GM18508 (cell line): ENCODE measurements at regions not wholly inside any gene's neighbourhood (a gene's known extent, or its start where the extent isn't known, plus 50 kb on each side); places are given as distances from the start of the nearest gene placed in this dataset.
"Not testable (repeated sequence)": the region's sequence is repeated elsewhere in the genome, so short reads cannot be mapped to it uniquely, and the experiment has no call there.

Experiments
- ATAC-seq: cut with Tn5 transposase; IDR thresholded peaks from one replicate; pipeline ENCODE4 v1.9.1; 2021; ENCODE audit warnings: moderate number of reproducible peaks; ENCODE audit not compliant: insufficient read depth, unreplicated experiment

DNA sequence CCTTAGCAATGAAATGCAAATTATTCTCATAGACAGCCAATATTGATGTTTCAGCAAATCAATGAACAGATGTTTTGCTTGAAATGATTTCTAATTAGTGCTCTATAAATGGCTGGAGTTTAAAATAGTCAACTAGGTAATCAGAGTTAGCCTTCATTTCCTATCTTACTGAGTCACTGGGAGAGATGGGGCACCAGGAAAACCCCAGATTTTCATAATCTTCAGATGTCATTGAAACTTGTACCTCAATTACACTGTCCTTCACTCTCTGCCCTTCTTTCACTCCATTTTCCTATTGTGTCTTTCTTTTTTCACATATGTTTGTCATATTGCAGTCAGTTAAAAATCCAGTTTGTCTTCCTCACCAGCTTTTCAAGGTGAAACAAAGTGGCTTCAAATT is 92.7 kb downstream of the C12orf75 start:
- no peak for ATAC-seq

DNA sequence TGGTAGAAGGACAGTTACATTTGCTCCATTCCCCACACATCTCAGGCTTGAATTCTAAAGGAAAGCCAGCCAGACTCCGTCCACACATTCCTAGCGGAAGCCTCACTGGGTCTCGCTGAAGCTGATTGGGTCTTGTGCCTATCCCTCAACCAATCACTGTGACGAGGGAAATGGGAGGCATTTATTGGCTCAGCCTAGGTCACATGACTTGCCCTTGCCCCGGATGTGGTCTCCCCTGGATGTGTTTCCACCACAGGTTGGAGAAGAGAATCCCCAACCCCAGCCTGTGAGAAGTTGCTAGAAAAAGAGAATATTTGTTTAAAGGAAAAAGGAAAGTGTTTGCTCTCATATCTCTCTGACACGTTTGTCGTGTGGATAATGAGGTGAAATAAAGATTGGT is 93.4 kb downstream of the C12orf75 start:
- no peak for ATAC-seq

DNA sequence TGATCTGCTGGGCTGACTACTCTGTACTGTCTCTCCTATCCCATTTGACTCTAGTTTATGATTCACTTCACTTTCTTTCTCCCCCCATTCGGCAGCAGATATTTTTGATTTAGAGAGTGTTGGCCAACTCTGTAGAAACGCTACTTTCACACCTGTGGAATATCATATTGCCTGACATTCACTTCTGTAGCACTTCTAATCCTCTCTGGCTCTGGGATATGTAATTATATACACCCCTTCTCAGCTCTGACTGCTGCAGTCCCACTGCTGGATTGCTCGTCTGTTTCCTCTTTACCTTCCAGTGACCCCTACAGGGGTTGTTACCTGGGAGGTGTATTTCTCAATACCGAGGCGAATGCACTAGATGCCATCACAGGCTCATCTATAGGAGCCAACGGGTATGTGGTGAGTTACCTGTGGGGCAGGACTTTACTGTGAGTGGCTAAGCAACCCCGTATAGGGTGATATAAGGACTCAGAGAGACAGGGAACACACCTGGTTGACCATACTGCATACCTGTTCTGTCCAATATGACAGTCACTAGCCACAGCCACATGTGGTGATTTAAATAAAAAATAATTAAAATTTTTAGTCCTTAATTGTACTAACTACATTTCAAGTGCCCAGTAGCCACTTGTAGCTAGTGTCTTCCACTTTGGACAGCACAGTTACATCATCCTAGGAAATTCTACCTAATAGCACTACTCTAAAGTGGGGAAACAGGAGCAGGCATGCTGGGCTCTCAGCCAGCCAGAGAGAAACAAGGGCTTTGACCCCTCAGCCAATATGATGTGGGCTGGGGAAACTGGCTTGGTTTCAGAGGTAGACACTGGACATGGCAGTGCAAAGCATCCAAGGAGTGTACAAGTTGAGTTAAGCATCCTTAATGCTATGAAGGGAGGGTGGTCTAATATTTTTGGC is 95.0 kb downstream of the C12orf75 start:
- no peak for ATAC-seq

DNA sequence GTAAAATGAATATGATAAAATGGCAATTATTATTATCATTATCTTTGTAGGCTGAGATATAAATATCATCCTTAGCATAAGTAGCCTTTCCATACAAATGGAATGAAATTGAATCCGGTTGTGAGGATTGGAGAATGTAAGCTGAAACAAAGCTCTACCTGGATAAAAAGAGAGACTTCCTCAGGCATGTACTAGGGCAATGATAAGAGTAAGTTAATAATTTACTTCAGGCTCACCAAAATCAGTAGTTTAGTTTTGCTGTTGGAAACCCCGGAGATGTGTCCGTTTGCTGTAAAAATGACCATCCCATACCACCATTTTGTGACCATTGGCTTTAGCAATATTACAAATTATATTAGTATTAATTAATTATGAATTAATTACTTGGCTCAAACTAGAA is 96.3 kb downstream of the C12orf75 start:
- ATAC-seq = no peak

DNA sequence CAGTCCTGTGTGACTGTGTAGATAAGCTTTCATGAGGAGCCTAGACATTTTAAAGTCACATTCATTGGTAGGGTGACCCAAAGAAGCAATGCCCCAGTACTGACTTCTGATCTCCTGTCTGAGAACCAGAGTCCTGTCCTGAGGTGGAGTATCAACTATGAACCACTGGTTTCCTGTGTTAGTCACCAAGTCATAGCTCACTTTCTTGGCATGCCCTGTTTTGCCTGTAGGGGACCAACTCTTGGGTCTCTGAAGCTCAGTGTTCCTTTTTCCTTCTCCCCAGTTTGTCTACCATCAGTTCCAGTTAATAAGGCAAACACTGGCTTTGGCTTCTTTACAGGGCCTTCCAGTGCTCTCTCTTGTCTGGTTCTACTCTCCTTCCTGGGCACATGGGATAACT is 97.4 kb downstream of the C12orf75 start:
- ATAC-seq = no peak

DNA sequence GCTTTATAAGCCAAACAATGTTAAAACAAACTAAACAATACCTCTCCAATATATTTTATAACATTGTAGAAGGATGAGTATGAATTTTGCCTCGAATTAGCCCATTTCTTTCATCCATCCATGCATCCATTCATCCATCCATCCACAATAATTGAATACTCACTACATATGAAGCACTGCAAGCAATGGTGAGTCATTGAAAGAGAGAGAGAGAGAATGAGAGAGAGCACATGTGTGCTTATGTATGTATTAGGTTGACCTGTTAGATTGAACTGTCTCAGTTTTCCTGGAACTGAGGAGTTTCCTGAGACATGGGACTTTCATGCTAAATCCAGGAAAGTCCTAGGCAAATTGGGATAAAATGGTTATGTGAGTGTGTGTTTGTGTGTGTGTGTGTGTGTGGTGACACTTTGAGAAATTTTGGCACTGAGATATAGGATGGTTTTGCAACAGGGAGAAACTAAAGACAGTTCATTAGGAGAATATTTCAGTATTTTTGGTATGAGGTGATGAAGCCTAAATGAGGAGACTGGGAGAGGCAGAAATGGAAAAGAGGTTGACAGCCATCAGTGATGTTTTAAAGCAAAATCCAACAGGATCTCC is 98.4 kb downstream of the C12orf75 start:
- no peak for ATAC-seq

DNA sequence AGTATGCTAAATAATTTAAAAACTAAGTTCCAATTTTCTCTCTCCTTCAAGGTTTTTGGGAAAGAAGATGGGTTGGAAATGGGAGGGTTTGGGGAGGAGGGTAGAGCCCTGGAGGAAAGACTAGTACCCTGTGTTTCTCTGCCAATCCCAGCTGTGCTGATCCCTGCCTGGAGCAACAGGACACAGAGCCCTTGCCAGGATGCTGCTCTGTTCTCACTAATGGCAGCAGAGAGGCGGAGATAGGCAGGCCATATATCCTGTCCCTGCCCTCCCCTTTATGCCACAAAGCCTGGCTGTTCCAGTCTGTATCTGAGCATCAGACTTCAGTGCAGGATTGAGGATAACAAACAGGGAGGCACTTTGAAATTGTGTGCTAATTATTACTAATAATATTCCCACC is 99.0 kb downstream of the C12orf75 start:
- no peak for ATAC-seq

DNA sequence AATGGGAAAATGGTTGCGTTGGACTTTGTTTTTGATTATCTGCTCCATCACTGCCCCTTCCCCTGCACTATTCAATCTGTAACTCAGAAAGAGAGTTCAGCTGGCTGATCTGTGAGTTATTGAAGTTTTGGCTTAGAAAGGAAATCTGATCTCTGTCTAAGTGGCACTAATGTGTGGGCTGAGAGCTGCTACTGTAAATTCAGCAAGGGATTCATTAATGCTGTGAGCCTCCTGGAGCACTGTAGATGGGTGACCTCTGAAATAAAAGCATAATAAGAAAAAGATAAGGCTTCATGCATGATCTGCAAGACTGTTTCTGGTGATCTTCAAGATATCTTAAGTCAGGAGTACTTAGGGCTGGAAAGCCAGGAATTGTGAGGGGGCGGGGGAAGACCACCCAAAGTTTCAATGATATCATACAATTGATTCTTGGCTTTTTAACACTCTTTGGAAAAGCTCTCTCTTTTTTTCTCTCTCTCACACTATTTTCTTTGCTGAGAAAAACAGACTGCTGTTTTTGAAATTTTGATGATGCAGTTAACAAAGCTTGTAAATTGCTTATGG is 101.1 kb downstream of the C12orf75 start:
- no peak for ATAC-seq

DNA sequence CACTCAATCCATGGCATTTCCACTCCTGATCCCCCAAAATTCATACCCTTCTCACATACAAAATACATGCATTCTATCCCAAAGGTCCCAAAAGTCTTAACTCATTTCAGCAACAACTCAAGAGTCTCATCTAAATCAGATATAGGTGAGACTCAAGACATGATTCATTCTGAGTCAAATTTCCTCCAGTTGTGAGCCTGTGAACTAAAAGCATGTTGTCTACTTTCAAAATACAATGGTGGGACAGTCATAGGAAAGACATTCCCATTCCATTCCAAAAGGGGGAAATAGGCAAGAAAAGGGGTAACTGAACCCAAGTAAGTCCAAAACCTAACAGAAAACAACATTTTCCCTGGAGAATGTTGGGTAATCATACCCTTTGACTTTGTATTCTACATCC is 103.3 kb downstream of the C12orf75 start:
- ATAC-seq = no peak

DNA sequence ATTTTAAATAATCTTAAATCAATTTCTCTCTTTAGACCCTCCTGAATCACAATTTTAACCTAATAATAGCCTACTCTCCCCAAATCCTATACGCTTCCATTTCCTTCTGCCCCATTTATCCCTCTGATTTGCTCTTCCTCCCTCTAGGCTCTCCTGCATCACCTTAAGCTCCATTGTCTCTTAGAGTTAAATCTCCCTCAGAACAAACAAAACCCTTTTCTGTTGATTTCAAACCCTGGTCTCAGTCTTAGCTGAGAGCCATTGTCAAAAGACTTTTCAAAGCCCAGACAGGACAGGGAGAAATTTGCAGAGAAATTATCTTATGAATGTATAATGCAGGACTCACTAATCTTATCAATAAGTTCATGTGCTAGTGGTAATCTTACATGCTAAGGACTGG is 106.1 kb downstream of the C12orf75 start:
- ATAC-seq = no peak

DNA sequence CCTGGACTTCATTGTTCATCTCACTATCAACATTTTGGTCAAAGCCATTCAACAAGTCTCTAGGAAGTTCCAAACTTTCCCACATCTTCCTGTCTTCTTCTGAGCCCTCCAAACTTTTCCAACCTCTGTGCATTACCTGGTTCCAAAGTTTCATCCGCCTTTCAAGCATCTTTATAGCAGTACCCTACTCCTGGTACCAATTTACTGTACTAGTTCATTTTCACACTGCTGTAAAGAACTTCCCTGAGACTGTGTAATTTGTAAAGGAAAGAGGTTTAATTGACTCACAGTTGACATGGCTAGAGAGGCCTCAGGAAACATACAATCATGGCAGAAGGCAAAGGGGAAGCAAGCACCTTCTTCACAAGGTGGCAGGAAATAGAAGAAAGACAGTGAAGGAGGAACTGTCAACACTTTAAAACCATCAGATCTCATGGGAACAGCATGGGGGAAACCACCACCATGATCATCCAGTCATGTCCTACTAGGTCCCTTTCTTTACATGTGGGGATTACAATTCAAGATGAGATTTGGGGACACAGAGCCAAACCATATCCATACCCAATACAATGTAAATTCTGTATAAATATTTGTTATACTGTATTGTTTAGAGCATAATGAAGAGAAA is 109.7 kb downstream of the C12orf75 start:
- ATAC-seq = no peak

DNA sequence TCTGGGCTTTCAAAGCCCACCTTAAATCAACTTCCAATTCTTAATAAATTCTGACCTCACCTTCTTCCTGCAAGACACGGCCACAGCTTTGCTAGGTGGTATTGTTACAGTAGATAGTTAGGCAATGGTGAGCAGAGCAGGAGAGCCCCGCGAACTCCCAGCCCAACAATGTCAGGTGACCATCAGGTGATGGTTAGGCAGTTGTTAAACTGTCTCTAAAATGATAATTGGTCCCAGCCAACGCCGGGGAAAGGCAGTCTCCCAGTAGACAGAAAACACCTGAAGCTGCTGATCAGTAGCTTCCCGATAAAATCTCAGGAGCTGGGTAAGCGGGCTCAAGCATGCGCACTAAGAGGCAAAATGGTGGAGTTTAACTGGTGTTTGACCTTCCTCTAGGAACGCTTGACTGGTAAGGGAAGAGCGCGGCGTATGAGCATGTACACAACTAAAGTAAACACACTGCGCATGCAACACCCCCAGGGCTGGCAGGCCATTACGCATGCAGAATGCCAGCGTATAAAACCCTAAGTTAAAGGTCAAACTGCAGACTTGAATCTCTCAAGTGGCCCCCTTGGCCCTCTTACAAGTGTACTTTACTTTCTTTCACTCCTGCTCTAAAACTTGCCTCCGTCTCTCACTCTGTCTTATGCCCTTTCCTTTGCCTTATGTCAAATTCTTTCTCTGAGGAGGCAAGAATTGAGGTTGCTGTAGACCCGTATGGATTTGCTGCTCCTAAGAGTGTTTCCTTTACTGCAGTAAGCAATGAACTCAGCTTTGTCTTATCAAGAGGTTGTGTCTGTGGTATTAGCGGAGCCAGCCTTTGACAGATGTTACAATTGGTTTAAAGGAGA is 113.5 kb downstream of the C12orf75 start:
- no peak for ATAC-seq

DNA sequence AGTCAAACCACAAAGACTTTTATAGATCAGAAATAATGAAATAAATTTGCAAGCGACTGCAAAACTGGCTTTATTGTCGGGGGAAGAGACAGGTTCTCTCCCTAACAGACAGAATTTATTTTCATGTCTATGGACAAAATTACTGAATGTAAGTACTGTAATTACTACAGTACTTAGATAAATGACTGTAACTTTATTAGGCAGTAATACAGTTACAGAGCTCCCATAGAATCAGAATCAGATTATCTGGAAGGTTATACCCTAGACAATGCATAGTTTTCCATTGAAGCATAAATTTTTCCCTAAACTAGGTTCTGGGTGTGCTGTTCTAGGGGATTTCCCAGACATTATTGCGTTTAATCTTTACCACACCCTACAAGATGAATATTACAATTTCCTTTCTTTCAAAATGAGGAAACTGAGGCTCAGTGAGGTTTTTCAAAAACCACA is 114.2 kb downstream of the C12orf75 start:
- no peak for ATAC-seq

DNA sequence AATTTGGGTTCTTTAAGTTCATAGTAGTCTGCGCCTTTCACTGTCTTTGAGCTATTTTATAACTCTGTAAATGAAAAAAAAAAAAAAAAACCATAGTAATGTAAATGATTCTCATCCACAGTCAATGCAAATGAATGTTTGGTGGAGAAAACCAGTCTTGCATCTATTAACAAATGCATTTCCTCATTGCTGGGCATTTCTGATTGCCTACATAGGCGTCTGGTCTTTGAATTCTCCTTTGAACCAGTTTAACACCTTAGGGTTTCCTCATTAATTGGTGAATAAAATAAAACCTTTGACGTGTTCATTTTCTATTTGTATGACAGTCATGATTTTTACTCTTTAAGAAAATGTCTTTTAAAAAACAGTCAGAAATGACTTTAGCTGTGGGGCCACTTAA is 114.8 kb downstream of the C12orf75 start:
- ATAC-seq = no peak

DNA sequence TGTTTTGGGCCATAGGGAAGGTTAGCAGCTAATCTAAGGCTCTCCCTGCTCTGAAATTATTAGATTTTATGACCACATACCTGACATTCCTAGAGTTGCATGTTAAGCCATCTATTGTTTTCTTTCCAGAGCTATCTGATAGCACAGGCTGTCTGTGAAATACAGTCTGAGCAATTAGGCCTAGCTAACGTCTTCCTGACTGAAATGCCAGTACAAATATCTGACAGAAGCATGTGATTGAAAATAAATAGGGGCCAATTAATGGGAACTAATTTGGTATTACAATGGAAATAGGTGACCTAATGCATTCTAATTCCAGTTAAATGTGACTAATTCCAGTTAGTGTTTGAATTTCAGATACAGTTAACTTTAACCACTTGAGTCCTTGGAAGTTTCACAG is 115.2 kb downstream of the C12orf75 start:
- ATAC-seq = no peak

DNA sequence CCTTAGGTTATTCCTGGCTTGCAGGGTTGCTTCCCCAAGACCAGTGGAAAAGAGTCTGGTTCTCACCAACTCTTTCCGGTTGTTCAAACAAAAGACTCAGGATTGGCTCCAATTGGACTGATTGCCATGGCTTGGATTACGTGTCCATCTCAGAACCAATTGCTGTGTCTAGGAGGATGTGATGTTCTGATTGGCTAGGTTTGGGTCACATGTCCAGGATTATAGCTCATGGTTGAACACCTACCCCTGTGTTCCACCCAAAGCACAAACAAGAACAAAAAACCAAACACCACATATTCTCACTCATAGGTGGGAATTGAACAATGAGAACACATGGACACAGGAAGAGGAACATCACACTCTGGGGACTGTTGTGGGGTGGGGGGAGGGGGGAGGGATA is 116.0 kb downstream of the C12orf75 start:
- ATAC-seq = not testable (repeated sequence)

DNA sequence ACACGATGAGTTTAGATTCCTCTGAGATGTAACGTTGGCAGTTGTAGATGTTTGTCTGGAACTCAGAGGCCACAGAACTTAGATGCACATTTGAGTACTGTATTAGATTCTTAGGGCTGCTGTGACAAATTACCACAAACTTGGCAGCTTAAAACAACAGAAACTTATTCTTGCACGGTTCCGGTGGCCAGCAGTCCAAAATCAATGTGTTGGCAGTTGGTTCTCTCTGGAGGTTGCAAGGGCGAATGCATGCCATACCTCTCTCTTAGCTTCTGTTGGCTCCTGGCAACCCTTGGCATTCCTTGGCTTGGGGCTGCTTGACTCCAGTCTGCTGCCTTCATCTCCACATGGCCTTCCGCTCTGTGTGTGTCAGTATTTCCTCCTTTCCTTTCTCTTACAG is 118.9 kb downstream of the C12orf75 start:
- no peak for ATAC-seq

DNA sequence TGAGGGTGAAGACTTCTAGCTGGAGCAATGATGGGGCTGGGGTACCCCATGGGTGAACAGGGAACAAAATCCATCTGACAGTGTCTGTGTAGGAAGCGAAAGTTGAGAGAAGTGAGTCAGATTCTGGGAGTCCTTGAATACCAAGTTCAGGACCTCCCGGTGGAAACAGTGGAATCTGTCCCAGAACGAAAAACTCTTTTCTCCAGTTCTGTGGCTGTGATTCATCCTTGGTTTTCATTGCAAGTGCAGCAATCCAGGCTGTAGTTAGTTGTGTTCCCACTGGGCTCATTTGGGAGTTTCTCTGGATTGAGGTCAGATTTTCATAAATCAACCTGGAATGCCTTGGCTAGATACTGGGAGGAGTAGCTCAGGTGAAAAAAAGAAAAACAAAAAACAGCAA is 120.7 kb downstream of the C12orf75 start:
- no peak for ATAC-seq

DNA sequence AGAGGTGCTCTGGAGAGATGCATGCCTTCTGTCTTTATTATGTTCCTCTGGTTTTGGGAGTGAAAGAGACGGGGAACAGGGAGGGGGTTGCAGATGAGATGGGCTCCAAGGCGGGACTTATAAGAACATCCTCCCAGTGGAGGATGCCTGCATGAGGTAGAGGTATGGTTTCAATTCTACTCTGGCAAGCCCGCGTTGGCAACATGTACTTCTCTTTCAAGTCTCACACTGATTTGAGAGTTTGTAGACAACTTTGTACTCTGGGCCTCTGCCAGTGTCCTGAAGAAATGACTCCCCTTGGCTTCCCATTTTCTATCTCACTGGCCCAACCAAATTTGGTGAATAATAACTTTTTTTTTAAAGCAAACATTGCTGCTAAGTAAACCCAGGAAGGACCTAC is 121.3 kb downstream of the C12orf75 start:
- no peak for ATAC-seq

DNA sequence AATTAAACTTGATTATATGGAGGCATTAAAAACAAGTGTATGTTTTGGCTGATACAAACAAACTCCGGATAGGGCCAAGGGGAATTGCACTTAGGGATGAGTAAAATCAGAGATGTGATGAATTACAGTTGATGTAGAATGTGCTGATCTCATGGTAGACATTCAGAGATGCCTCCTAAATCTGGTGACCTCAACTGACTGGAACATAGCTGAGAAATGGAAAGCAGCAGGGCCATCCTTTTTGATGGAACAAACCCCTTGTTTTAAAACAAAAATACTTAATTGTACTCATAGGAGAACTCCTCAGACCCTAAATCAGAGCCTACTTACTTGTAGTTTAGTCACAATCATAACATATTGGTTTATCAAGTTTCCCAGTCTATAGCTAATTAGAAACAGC is 122.8 kb downstream of the C12orf75 start:
- no peak for ATAC-seq
